CD4-positive, alpha-beta memory T cell (primary cell): ENCODE measurements at regions not wholly inside any gene's neighbourhood (a gene's known extent, or its start where the extent isn't known, plus 50 kb on each side); places are given as distances from the start of the nearest gene placed in this dataset.

ENCODE experiments used
- CTCF ChIA-PET: fragments of 350-600 bp; sonication (Branson Sonifier 250); formaldehyde crosslinking; loops from one replicate; lab custom pipeline; 2021; ENCODE audit warnings: inconsistent platforms; ENCODE audit not compliant: partially characterized antibody; lab: Charles Lee
- POLR2A ChIA-PET: fragments of 350-600 bp; sonication (Branson Sonifier 250); formaldehyde crosslinking; loops from one replicate; lab custom pipeline; 2021; ENCODE audit not compliant: partially characterized antibody; lab: Charles Lee
- DNase-seq, 5 donors: peaks; one replicate each; pipeline versions ENCODE4 v3.0.0 to v3.0.0-alpha.2; 2020 to 2022; ENCODE audit warnings: mixed read lengths in 1 of 5
- H3K27ac ChIP-seq: one replicate; pipeline ENCODE4 v1.7.0; 2013; ENCODE audit warnings: low read depth, low read length
- H3K27me3 ChIP-seq: 2 replicates; pipeline ENCODE4 v1.7.0; 2013; ENCODE audit warnings: mild to moderate bottlenecking, low read length, moderate library complexity; ENCODE audit not compliant: insufficient read depth
- H3K36me3 ChIP-seq: 2 replicates; pipeline ENCODE4 v1.7.0; 2013; ENCODE audit warnings: mild to moderate bottlenecking, low read length, moderate library complexity; ENCODE audit not compliant: insufficient read depth
- H3K4me1 ChIP-seq: 2 replicates; pipeline ENCODE4 v1.7.0; 2013; ENCODE audit warnings: mild to moderate bottlenecking, low read length, moderate library complexity; ENCODE audit not compliant: insufficient read depth
- H3K4me3 ChIP-seq, 2 donors: one replicate each; pipeline ENCODE4 v1.7.0; 2013; ENCODE audit warnings: low read length in 2 of 2, mild to moderate bottlenecking in 1 of 2
- H3K9me3 ChIP-seq, 2 donors: one replicate each; pipeline ENCODE4 v1.7.0; 2013; ENCODE audit warnings: low read length in 2 of 2, control low read depth in 1 of 2; ENCODE audit not compliant: control insufficient read depth in 1 of 2
- H3K27ac Mint-ChIP-seq, 7 donors: one replicate each; pipeline ENCODE4 v1.8.0; 2020 to 2021; ENCODE audit warnings: mixed read lengths in 7 of 7, mild to moderate bottlenecking in 6 of 7, inconsistent platforms in 3 of 7, moderate library complexity in 3 of 7
- H3K27me3 Mint-ChIP-seq, 2 donors: one replicate each; pipeline ENCODE4 v1.8.0; 2020 to 2021; ENCODE audit warnings: mixed read lengths in 2 of 2
- H3K36me3 Mint-ChIP-seq, 2 donors: one replicate each; pipeline ENCODE4 v1.8.0; 2020 to 2021; ENCODE audit warnings: mixed read lengths in 2 of 2, inconsistent platforms in 1 of 2, mild to moderate bottlenecking in 1 of 2
- H3K4me1 Mint-ChIP-seq, 4 donors: one replicate each; pipeline ENCODE4 v1.8.0; 2020 to 2021; ENCODE audit warnings: mixed read lengths in 4 of 4, mild to moderate bottlenecking in 1 of 4
- H3K4me3 Mint-ChIP-seq, 8 donors: one replicate each; pipeline ENCODE4 v1.8.0; 2020 to 2021; ENCODE audit warnings: mixed read lengths in 8 of 8, mild to moderate bottlenecking in 7 of 8, moderate library complexity in 6 of 8, inconsistent platforms in 3 of 8
- H3K9me3 Mint-ChIP-seq, 8 donors: one replicate each; pipeline ENCODE4 v1.8.0; 2020 to 2021; ENCODE audit warnings: mixed read lengths in 8 of 8, mild to moderate bottlenecking in 5 of 8, inconsistent platforms in 3 of 8, moderate library complexity in 1 of 8
- intact Hi-C: fragments of 100-400 bp; cut with micrococcal nuclease; formaldehyde crosslinking; loops from one replicate; pipeline ENCODE4 v1.15.1; 2023

GRCh38 chr15:70497661-70498060 lies 265.7 kb downstream of the UACA start:
- H3K4me1 Mint-ChIP-seq: peaks cover 34 to 59% (median 47%) of the 10 kb centered on the region in 4 donors
- Histone ChIP-seq H3K36me3 (no peaks in the 10 kb centered on the region), H3K4me3 (no peak overlapping the region), H3K9me3 (no peaks in the 10 kb centered on the region), H3K27me3 (no peaks in the 10 kb centered on the region), H3K4me1 (peaks cover 48% of the 10 kb centered on the region), H3K27ac (no peak overlapping the region)
- H3K36me3 Mint-ChIP-seq: no peaks in the 10 kb centered on the region
- H3K9me3 Mint-ChIP-seq: no peaks in the 10 kb centered on the region
- DNase-seq: no peak
- ChIA-PET POLR2A (interaction anchor here (1.2 kb wide), 1 partner anchor 8 kb away, joined by 3 read pairs; no protein-coding TSS in a partner anchor), CTCF (interaction anchor here (1.3 to 2.7 kb wide), 3 partner anchors 8 to 10 kb away, joined by 8 to 20 read pairs (median 10); no protein-coding TSS in a partner anchor)
- intact Hi-C loops: no loop called here
- no peak overlapping the region for H3K27ac Mint-ChIP-seq
- H3K27me3 Mint-ChIP-seq: no peaks in the 10 kb centered on the region
- peak overlapping the region in 1 of 8 donors; percentile 49 for H3K4me3 Mint-ChIP-seq

GRCh38 chr15:70495991-70496599 lies 267.3 kb downstream of the UACA start:
- no peaks in the 10 kb centered on the region for H3K9me3 Mint-ChIP-seq
- CTCF ChIA-PET: interaction anchor here (1.0 to 2.5 kb wide), 6 partner anchors 9 to 1033 kb away, joined by 3 to 10 read pairs (median 4); no protein-coding TSS in a partner anchor
- no peaks in the 10 kb centered on the region for H3K36me3 Mint-ChIP-seq
- H3K36me3 ChIP-seq: no peaks in the 10 kb centered on the region
- no peaks in the 10 kb centered on the region for H3K27me3 Mint-ChIP-seq
- H3K4me1 Mint-ChIP-seq: peaks cover 45 to 67% (median 54%) of the 10 kb centered on the region in 4 donors
- no peak for DNase-seq
- intact Hi-C loops: no loop called here
- peaks cover 50% of the 10 kb centered on the region for H3K4me1 ChIP-seq
- H3K27ac Mint-ChIP-seq: no peak overlapping the region
- peak overlapping the region in 1 of 8 donors; percentile 60 for H3K4me3 Mint-ChIP-seq
- H3K9me3 ChIP-seq: no peaks in the 10 kb centered on the region
- no peaks in the 10 kb centered on the region for H3K27me3 ChIP-seq
- no peak overlapping the region for H3K27ac ChIP-seq
- POLR2A ChIA-PET: interaction anchor here (0.6 to 1.7 kb wide), 3 partner anchors 9 to 735 kb away, joined by 3 to 7 read pairs (median 4); no protein-coding TSS in a partner anchor
- no peak overlapping the region for H3K4me3 ChIP-seq

DNA sequence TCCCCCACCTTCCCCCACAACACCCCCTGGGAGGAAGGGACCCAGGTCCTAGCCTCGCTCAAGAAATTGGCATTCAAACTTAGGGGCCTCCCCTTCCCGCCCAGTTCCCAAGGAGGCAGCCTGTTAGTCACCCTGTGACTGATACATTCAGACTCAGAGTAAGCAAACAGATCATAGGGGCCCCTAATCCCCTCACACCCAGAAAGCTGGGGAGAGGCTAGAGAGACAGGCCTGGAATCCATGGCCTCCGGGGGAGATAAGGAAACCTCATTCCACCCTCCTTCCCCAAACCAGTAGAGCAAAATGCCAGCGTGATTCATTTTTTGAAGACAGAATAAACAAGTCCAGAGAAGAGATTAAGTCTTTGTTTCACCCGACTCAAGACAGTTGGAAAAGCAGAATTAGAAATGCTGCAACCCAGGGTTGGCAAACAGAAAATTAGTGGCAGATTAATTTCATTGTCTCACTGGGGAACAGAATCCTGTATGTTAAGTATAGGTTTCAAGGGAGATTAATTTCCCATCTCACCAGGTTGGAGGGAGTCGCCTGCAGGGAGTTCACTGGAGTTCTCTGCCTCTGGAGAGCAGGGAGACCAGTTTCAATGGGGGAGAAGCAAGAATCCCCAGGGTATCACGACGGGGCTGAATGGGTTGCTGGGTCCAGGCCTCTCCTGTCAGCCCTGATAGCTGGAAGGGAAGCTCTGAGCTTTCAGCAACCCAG lies 268.3 kb downstream of the UACA start:
- no peaks in the 10 kb centered on the region for H3K36me3 ChIP-seq
- no peak overlapping the region for H3K27ac ChIP-seq
- DNase-seq: no peak
- CTCF ChIA-PET: interaction anchor here (2.5 kb wide), 1 partner anchor 11 kb away, joined by 10 read pairs; no protein-coding TSS in a partner anchor
- peaks cover 52 to 75% (median 63%) of the 10 kb centered on the region in 4 donors for H3K4me1 Mint-ChIP-seq
- intact Hi-C loops: no loop called here
- no peak overlapping the region for H3K4me3 ChIP-seq
- H3K9me3 ChIP-seq: no peaks in the 10 kb centered on the region
- H3K36me3 Mint-ChIP-seq: no peaks in the 10 kb centered on the region
- H3K4me3 Mint-ChIP-seq: peak overlapping the region in 1 of 8 donors; percentile 37
- POLR2A ChIA-PET: interaction anchor here (1.7 kb wide), 1 partner anchor 10 kb away, joined by 7 read pairs; no protein-coding TSS in a partner anchor
- H3K9me3 Mint-ChIP-seq: no peaks in the 10 kb centered on the region
- peak overlapping the region in 2 of 7 donors; percentile 6 to 55 for H3K27ac Mint-ChIP-seq
- peaks cover 61% of the 10 kb centered on the region for H3K4me1 ChIP-seq
- no peaks in the 10 kb centered on the region for H3K27me3 ChIP-seq
- H3K27me3 Mint-ChIP-seq: no peaks in the 10 kb centered on the region

GRCh38 chr15:70494517-70494851 lies 268.9 kb downstream of the UACA start:
- H3K4me1 ChIP-seq: peaks cover 66% of the 10 kb centered on the region
- no peaks in the 10 kb centered on the region for H3K27me3 ChIP-seq
- no peak overlapping the region for H3K4me3 ChIP-seq
- no peaks in the 10 kb centered on the region for H3K9me3 ChIP-seq
- Mint-ChIP-seq H3K27ac (no peak overlapping the region), H3K4me3 (peak overlapping the region in 1 of 8 donors; percentile 37), H3K4me1 (peaks cover 53 to 78% (median 63%) of the 10 kb centered on the region in 4 donors), H3K36me3 (no peaks in the 10 kb centered on the region), H3K9me3 (no peaks in the 10 kb centered on the region), H3K27me3 (no peaks in the 10 kb centered on the region)
- DNase-seq: no peak
- ChIA-PET POLR2A (no interaction called here), CTCF (no interaction called here)
- intact Hi-C loops: no loop called here
- no peaks in the 10 kb centered on the region for H3K36me3 ChIP-seq
- no peak overlapping the region for H3K27ac ChIP-seq

DNA sequence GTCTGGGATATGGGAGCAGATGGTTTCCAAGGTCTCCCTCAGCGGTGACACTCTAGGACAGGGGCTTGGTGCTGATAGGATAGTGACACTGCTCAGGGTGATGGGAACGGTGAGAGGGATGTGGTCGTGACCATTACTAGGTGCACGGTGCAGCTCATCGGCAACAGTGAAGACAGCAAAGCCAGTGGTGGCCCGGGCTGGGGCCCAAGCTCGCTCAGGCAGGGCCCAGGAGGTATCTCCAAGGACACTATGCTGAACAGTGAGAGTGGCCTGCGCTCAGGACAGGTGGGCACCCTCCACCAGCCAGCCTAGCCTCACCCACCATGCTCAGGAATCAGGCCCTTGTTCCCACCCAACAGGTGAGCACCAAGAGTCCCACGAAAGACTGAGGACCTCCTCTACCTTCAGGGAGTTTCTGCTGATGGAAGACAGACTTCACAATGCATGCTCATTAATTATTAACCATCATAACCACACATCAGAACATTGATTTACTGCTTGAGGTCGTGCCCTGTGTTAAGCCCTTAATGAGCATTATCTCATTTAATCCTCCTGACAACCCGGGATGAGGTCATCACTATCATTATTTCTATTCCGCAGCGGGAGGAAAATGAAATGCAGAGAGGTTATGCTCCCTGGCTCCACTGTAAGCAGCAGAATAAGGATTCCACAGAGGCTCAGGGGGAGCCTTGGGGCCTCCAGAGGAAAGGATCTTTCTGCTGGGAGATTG lies 269.4 kb downstream of the UACA start:
- Mint-ChIP-seq H3K4me1 (peaks cover 53 to 80% (median 64%) of the 10 kb centered on the region in 4 donors), H3K27me3 (no peaks in the 10 kb centered on the region), H3K4me3 (peak overlapping the region in 1 of 8 donors; percentile 71), H3K36me3 (no peaks in the 10 kb centered on the region), H3K27ac (peak overlapping the region in 3 of 7 donors; percentile 43 to 78 (median 76)), H3K9me3 (no peaks in the 10 kb centered on the region)
- no peak for DNase-seq
- no peaks in the 10 kb centered on the region for H3K9me3 ChIP-seq
- POLR2A ChIA-PET: interaction anchor here (0.6 to 5.3 kb wide), 10 partner anchors 10 to 1028 kb away, joined by 3 to 54 read pairs (median 17); partner anchors contain the start of gene TLE3
- H3K4me1 ChIP-seq: peaks cover 67% of the 10 kb centered on the region
- no peaks in the 10 kb centered on the region for H3K27me3 ChIP-seq
- no peak overlapping the region for H3K27ac ChIP-seq
- intact Hi-C loops: loop anchor here (2.0 kb wide), 2 partner anchors 19 to 1025 kb away; no protein-coding TSS in a partner anchor
- CTCF ChIA-PET: interaction anchor here (1.5 to 5.0 kb wide), 4 partner anchors 11 to 1026 kb away, joined by 3 to 36 read pairs (median 10); no protein-coding TSS in a partner anchor
- no peaks in the 10 kb centered on the region for H3K36me3 ChIP-seq
- H3K4me3 ChIP-seq: no peak overlapping the region

DNA sequence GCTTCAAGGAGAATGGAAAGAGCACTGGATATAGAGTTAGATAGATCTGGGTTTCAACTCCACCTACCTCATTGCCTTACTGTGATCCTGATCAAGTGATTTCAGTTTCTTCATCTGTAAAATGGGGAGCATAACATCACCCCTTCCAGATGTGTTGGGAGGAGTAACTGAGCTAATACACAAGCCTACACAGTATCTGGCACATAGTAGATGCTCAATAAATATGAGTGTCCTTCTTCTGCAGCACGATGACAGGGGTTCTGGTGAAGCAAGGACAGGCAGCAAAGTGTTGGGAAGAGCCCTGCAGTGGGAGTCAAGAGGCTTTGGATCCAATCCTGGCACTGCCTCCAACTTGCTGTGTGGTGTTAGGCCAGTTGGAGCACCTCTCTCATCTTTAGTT lies 270.0 kb downstream of the UACA start:
- DNase-seq: no peak
- POLR2A ChIA-PET: interaction anchor here (0.6 to 5.3 kb wide), 19 partner anchors 10 to 1031 kb away, joined by 3 to 54 read pairs (median 8); partner anchors contain the start of gene TLE3
- H3K4me1 ChIP-seq: peaks cover 68% of the 10 kb centered on the region

More for the DNA sequence above, 270.0 kb downstream of the UACA start:
- Mint-ChIP-seq H3K4me1 (peaks cover 53 to 85% (median 66%) of the 10 kb centered on the region in 4 donors), H3K27ac (peak overlapping the region in 4 of 7 donors; percentile 33 to 78 (median 60)), H3K4me3 (peak overlapping the region in 6 of 8 donors; percentile 17 to 85 (median 48)), H3K27me3 (no peaks in the 10 kb centered on the region), H3K36me3 (no peaks in the 10 kb centered on the region), H3K9me3 (no peaks in the 10 kb centered on the region)
- intact Hi-C loops: loop anchor here (2.0 kb wide), 2 partner anchors 19 to 1025 kb away; no protein-coding TSS in a partner anchor
- H3K36me3 ChIP-seq: no peaks in the 10 kb centered on the region
- H3K9me3 ChIP-seq: no peaks in the 10 kb centered on the region
- H3K27me3 ChIP-seq: no peaks in the 10 kb centered on the region
- CTCF ChIA-PET: interaction anchor here (1.1 to 5.0 kb wide), 5 partner anchors 12 to 1030 kb away, joined by 3 to 36 read pairs (median 7); no protein-coding TSS in a partner anchor
- no peak overlapping the region for H3K4me3 ChIP-seq
- no peak overlapping the region for H3K27ac ChIP-seq
